HCT116 (cell line): ENCODE measurements at regions not wholly inside any gene's neighbourhood (a gene's known extent, or its start where the extent isn't known, plus 50 kb on each side); places are given as distances from the start of the nearest gene placed in this dataset.

Experiments used
- ATAC-seq: fragments of 200-7000 bp; cut with Tn5 transposase; 2 replicates; pipeline ENCODE4 v1.9.1; 2020; ENCODE audit warnings: mild to moderate bottlenecking, moderate library complexity
- BruUV-seq: library from RNA; stranded (reverse); fragments of 400-500 nt; replicated peaks from 2 replicates; lab custom pipeline; 2021; lab: Mats Ljungman, UMichigan
- CTCF ChIA-PET: fragments of 300-600 bp; sonication (Branson Sonifier 250); formaldehyde crosslinking; loops from one replicate; lab custom pipeline; 2021; ENCODE audit warnings: antibody characterized with exemption; lab: Charles Lee
- POLR2A ChIA-PET: fragments of 300-600, 350-600 bp; sonication (Branson Sonifier 250); formaldehyde crosslinking; loops from one replicate; lab custom pipeline; 2021; ENCODE audit warnings: antibody characterized with exemption; lab: Charles Lee
- RAD21 ChIA-PET, 2 experiments: fragments of 300-600 bp; sonication (Branson Sonifier 250); formaldehyde crosslinking; loops; one replicate each; lab custom pipeline; 2023; ENCODE audit warnings: low total read pairs in 2 of 2; ENCODE audit not compliant: uncharacterized antibody in 2 of 2, unreplicated experiment in 2 of 2, low non-redundant PET in 1 of 2; lab: Charles Lee
- DNase-seq: peaks from one replicate; pipeline ENCODE4 v3.0.0-alpha.2; 2010; ENCODE audit warnings: low read depth, low spot score
- H2AFZ ChIP-seq: fragments of 200-600 bp; shearing (Covaris generic), sonication (generic); 2 replicates; pipeline ENCODE4 v1.6.1; 2017; ENCODE audit warnings: low read depth, mixed run types, mixed read lengths, antibody characterized with exemption, low read length; ENCODE audit not compliant: poor library complexity, severe bottlenecking
- H3K27ac ChIP-seq: 2 replicates; pipeline ENCODE4 v1.5.1; 2012; ENCODE audit warnings: low read depth, low read length
- H3K27me3 ChIP-seq: fragments of 200-600 bp; sonication (generic); 2 replicates; pipeline ENCODE4 v1.6.1; 2016; ENCODE audit warnings: mixed run types, low read length, mixed read lengths; ENCODE audit not compliant: insufficient read depth
- H3K36me3 ChIP-seq, 2 experiments: fragments of 200-500 bp in 1 of 2; fragments of 200-600 bp in 1 of 2; sonication (Bioruptor generic) in 1 of 2; sonication (generic) in 1 of 2; 2 replicates each; pipeline versions ENCODE4 v1.5.1 to v1.6.1; 2014 to 2016; ENCODE audit warnings: low read length in 2 of 2, inconsistent platforms in 1 of 2, mixed read lengths in 1 of 2, mixed run types in 1 of 2; ENCODE audit not compliant: insufficient read depth in 2 of 2, control insufficient read depth in 1 of 2
- H3K4me1 ChIP-seq, 2 experiments: fragments of 200-600 bp in 1 of 2; sonication (generic) in 1 of 2; 2 replicates each; pipeline versions ENCODE4 v1.5.1 to v1.6.1; 2012 to 2017; ENCODE audit warnings: low read length in 2 of 2, inconsistent platforms in 1 of 2, mild to moderate bottlenecking in 1 of 2, mixed read lengths in 1 of 2, mixed run types in 1 of 2, moderate library complexity in 1 of 2; ENCODE audit not compliant: insufficient read depth in 2 of 2, control insufficient read depth in 1 of 2
- H3K4me2 ChIP-seq: fragments of 200-600 bp; sonication (generic); 2 replicates; pipeline ENCODE4 v1.6.1; 2017; ENCODE audit warnings: mixed run types, low read length, mixed read lengths
- H3K4me3 ChIP-seq, 2 experiments: fragments of 200-600 bp in 1 of 2; sonication (generic) in 1 of 2; replicated peaks in 1 of 2; 2 replicates each; pipeline ENCODE4 v1.5.1; 2011 to 2016; ENCODE audit warnings: low read length in 2 of 2, control low read depth in 1 of 2, low read depth in 1 of 2, mild to moderate bottlenecking in 1 of 2, mixed read lengths in 1 of 2, mixed run types in 1 of 2
- H3K79me2 ChIP-seq: fragments of 200-600 bp; sonication (generic); 2 replicates; pipeline ENCODE4 v1.6.1; 2017; ENCODE audit warnings: mild to moderate bottlenecking, mixed run types, low read length, moderate library complexity, mixed read lengths; ENCODE audit not compliant: insufficient read depth
- H3K9ac ChIP-seq: fragments of 200-600 bp; sonication (generic); 2 replicates; pipeline ENCODE4 v1.6.1; 2016; ENCODE audit warnings: low read length, mixed read lengths
- H3K9me2 ChIP-seq: fragments of 200-600 bp; sonication (generic), shearing (Covaris generic); 2 replicates; pipeline ENCODE4 v1.6.1; 2017; ENCODE audit warnings: mixed run types, mild to moderate bottlenecking, moderate library complexity; ENCODE audit not compliant: insufficient read depth
- H3K9me3 ChIP-seq, 2 experiments: fragments of 200-500 bp in 1 of 2; fragments of 200-600 bp in 1 of 2; sonication (Bioruptor generic) in 1 of 2; sonication (generic) in 1 of 2; 2 replicates each; pipeline ENCODE4 v1.6.1; 2014 to 2017; ENCODE audit warnings: low read length in 2 of 2, mixed read lengths in 2 of 2, inconsistent platforms in 1 of 2, low read depth in 1 of 2, mild to moderate bottlenecking in 1 of 2, mixed run types in 1 of 2, moderate library complexity in 1 of 2; ENCODE audit not compliant: control insufficient read depth in 1 of 2, insufficient read depth in 1 of 2
- H4K20me1 ChIP-seq: fragments of 200-600 bp; sonication (generic), shearing (Covaris generic); 2 replicates; pipeline ENCODE4 v1.6.1; 2017; ENCODE audit warnings: mixed run types, mild to moderate bottlenecking, moderate library complexity; ENCODE audit not compliant: insufficient read depth
- CEBPB ChIP-seq: IDR thresholded peaks from 2 replicates; pipeline ENCODE4 v1.6.1; 2012; ENCODE audit warnings: low read depth
- EGR1 ChIP-seq: IDR thresholded peaks from 2 replicates; pipeline ENCODE4 v1.6.1; 2012; ENCODE audit warnings: low read depth
- SIN3A ChIP-seq: IDR thresholded peaks from 2 replicates; pipeline ENCODE4 v1.6.1; 2012; ENCODE audit warnings: low read depth
- SRF ChIP-seq: IDR thresholded peaks from 2 replicates; pipeline ENCODE4 v1.6.1; 2012; ENCODE audit warnings: low read depth
- TCF7L2 ChIP-seq: IDR thresholded peaks from 2 replicates; pipeline ENCODE4 v1.7.0; 2011; ENCODE audit warnings: borderline replicate concordance, inconsistent platforms; ENCODE audit not compliant: insufficient read depth, insufficient read length; ENCODE audit errors: extremely low read depth
- intact Hi-C: fragments of 100-400 bp; cut with micrococcal nuclease; formaldehyde crosslinking; loops from 2 replicates; pipeline ENCODE4 v1.10.0; 2022
- TF ChIP-seq, protein P1 (sequence below): IDR thresholded peaks from 2 replicates; pipeline ENCODE4 v1.6.1; 2012
- TF ChIP-seq, protein P2 (sequence below): IDR thresholded peaks from 2 replicates; pipeline ENCODE4 v1.6.1; 2012

DNA sequence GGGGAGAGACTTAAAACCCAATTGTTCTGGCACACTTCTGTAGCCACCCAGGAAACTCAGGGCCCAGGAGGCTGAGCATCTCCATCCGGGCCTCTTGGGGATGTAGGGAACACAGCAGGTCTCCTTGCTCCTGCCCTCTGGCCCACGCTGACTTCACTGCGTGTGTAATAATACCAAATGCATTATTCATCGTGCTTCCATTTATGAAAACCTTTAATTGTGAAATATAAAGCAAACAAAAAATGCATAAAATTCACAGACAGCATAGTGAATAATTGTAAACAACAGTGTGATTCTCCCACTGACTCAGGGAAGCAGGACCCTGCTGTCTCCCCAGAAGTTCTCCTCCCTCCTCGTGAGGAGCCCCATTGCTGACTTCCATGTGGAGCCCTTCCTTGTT, 70.3 kb upstream of the SHH start:
- ATAC-seq (no peak), DNase-seq (no peak)
- intact Hi-C loops, result no loop called here
- Histone ChIP-seq H3K4me1 (peaks cover 0 to 5% of the 10 kb centered on the region in 2 experiments; a peak in 1 of 4 replicates), H3K27ac (no peak overlapping the region), H3K9me3 (no peaks in the 10 kb centered on the region), H3K27me3 (no peaks in the 10 kb centered on the region), H3K4me2 (no peak overlapping the region), H4K20me1 (no peaks in the 10 kb centered on the region), H2AFZ (no peak overlapping the region), H3K9ac (no peak overlapping the region), H3K9me2 (no peaks in the 10 kb centered on the region), H3K36me3 (no peaks in the 10 kb centered on the region), H3K4me3 (no peak overlapping the region), H3K79me2 (no peaks in the 10 kb centered on the region)
- no peak for TF ChIP-seq SIN3A
- no peak for TF ChIP-seq EGR1
- ChIA-PET RAD21 (no interaction called here), CTCF (no interaction called here), POLR2A (no interaction called here)
- BruUV-seq, result no TSS peak

DNA sequence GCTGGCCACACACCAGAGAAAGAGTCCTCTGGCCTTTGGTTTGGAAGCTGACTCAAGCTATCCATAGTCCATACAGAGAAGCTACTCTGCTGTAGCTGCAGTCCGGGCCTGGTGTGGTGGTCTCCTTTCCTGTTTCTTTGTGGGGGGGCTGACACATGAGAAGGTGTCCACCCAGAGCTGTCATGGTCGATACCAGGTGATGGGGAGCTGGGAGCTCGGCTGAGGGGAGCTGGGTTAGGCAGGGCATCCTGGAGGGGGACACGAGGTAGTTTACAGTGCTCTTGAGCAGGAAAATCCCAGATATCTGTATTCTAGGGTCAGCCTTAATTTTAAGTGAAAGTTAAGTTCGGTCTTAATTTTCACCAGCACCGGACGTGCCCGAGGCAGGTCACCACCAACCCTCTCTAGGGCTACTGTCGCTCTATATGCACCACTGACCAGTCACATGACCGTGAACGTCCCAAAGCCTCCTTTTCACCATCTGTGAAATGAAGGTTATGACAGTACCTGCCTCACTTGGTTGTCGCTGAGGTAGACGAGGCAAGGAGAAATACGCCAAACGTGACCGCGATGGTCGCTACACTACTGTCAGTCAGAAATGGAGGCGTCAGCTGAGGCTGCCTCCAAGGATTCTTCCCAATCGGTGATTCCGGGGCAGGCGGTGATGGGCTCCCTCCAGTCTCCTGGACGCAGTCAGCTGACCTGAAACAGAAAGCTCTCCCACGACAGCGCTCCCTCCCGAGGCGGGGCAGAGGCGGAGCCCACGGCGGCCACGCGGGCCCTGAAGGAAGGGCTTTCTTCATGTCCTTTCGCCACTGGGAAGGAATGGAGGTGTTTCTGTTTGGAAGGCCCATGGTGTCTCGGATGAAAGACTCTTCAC, 69.4 kb upstream of the SHH start:
- Histone ChIP-seq H4K20me1 (no peaks in the 10 kb centered on the region), H3K4me1 (peaks cover 0 to 5% of the 10 kb centered on the region in 2 experiments; a peak in 1 of 4 replicates), H3K27me3 (no peaks in the 10 kb centered on the region), H3K4me3 (no peak overlapping the region), H3K36me3 (no peaks in the 10 kb centered on the region), H3K79me2 (no peaks in the 10 kb centered on the region), H3K4me2 (no peak overlapping the region), H2AFZ (no peak overlapping the region), H3K9me2 (no peaks in the 10 kb centered on the region), H3K27ac (no peak overlapping the region), H3K9me3 (no peaks in the 10 kb centered on the region), H3K9ac (no peak overlapping the region)
- intact Hi-C loops, result no loop called here
- BruUV-seq, result no TSS peak
- RAD21 ChIA-PET, result no interaction called here
- ATAC-seq (no peak), DNase-seq (no peak)
- TF ChIP-seq, protein P1, sequence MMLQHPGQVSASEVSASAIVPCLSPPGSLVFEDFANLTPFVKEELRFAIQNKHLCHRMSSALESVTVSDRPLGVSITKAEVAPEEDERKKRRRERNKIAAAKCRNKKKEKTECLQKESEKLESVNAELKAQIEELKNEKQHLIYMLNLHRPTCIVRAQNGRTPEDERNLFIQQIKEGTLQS, result no peak
- TF ChIP-seq TCF7L2, result no peak
- no peak for TF ChIP-seq SRF
- no peak for TF ChIP-seq CEBPB
- TF ChIP-seq SIN3A, result no peak
- TF ChIP-seq, protein P2, sequence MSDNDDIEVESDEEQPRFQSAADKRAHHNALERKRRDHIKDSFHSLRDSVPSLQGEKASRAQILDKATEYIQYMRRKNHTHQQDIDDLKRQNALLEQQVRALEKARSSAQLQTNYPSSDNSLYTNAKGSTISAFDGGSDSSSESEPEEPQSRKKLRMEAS, result no peak
- no peak for TF ChIP-seq EGR1
- POLR2A ChIA-PET, result no interaction called here
- CTCF ChIA-PET, result no interaction called here
